ENCODE measurements at regions not wholly inside any gene's neighbourhood (a gene's known extent, or its start where the extent isn't known, plus 50 kb on each side); places are given as distances from the start of the nearest gene placed in this dataset.

- TF ChIP-seq, protein P1, sequence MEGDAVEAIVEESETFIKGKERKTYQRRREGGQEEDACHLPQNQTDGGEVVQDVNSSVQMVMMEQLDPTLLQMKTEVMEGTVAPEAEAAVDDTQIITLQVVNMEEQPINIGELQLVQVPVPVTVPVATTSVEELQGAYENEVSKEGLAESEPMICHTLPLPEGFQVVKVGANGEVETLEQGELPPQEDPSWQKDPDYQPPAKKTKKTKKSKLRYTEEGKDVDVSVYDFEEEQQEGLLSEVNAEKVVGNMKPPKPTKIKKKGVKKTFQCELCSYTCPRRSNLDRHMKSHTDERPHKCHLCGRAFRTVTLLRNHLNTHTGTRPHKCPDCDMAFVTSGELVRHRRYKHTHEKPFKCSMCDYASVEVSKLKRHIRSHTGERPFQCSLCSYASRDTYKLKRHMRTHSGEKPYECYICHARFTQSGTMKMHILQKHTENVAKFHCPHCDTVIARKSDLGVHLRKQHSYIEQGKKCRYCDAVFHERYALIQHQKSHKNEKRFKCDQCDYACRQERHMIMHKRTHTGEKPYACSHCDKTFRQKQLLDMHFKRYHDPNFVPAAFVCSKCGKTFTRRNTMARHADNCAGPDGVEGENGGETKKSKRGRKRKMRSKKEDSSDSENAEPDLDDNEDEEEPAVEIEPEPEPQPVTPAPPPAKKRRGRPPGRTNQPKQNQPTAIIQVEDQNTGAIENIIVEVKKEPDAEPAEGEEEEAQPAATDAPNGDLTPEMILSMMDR (IDR thresholded peaks at IDR 0.05), result no peak
- TF ChIP-seq POLR2A (IDR thresholded peaks at IDR 0.05), result no peak
Measured at GRCh38 chr6:126682440-126682839, 342.5 kb downstream of the CENPW start.
